ENCODE measurements at regions not wholly inside any gene's neighbourhood (a gene's known extent, or its start where the extent isn't known, plus 50 kb on each side); places are given as distances from the start of the nearest gene placed in this dataset.

DNA sequence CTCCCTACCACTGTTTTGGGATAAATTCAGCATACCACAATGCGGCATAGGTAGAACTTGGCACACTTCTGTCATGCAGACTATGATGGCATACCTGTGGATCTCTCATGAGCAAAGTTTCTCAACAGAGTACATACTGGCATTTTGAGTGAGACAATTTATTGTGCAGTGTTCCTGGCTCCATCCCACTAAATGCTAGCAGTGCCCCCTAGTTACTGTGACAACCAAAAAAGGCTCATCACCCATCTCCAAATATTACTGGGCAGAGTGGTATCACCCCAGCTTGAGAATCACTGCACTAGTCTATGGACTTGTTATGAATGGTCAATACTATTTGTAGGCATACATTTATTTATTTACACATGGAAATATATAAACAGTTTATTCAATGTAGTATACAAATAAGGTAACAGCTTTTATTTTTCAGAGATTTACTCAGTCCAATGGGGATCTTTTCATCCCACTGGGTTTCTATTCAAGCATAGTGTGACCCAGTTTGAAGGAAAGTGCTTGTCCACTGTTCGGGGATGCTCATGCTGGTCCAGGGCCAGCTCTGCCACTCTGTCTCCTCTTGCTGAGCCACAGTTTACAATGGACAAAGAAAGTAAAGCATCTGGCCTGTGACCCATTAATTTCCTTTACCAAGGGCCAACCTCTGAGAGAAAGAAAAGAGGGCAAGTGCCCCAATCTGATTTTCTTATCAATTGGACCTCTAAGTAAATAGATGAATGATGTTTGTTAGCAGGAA is 81.0 kb upstream of the IL2 start:
- TF ChIP-seq EZH2phosphoT487 (IDR thresholded peaks at IDR 0.05; ENCODE audit: insufficient read depth, low read depth) (no peak), EZH2 (IDR thresholded peaks at IDR 0.05; ENCODE audit: insufficient read depth, poor library complexity, severe bottlenecking) (no peak)
